Testis (tissue), 2 donors: ENCODE measurements at regions not wholly inside any gene's neighbourhood (a gene's known extent, or its start where the extent isn't known, plus 50 kb on each side); places are given as distances from the start of the nearest gene placed in this dataset.

Source experiments
- DNase-seq: peaks from one replicate; pipeline ENCODE4 v3.0.0-alpha.2; 2019
- H3K27ac ChIP-seq, 2 donors: fragments of 200-600 bp; sonication (generic); one replicate each; pipeline ENCODE4 v1.5.1; 2019
- H3K27me3 ChIP-seq: fragments of 200-600 bp; sonication (generic); one replicate; pipeline ENCODE4 v1.5.1; 2019
- H3K36me3 ChIP-seq: fragments of 200-600 bp; sonication (generic); one replicate; pipeline ENCODE4 v1.5.1; 2017; ENCODE audit warnings: low read depth; ENCODE audit errors: missing control alignments
- H3K4me1 ChIP-seq: fragments of 200-600 bp; sonication (generic); one replicate; pipeline ENCODE4 v1.5.1; 2019
- H3K4me3 ChIP-seq, 2 donors: fragments of 200-600 bp; sonication (generic); one replicate each; pipeline ENCODE4 v1.5.1; 2017 to 2019
- H3K9me3 ChIP-seq: fragments of 200-600 bp; sonication (generic); one replicate; pipeline ENCODE4 v1.5.1; 2017
- CTCF ChIP-seq, 3 experiments: fragments of 450-650 bp in 2 of 3; fragments of 200-600 bp in 1 of 3; sonication (generic) in 1 of 3; IDR thresholded peaks; one replicate each; pipeline ENCODE4 v1.5.1; 2016 to 2019; ENCODE audit warnings: antibody characterized with exemption in 3 of 3, mild to moderate bottlenecking in 2 of 3, moderate library complexity in 1 of 3
- POLR2A ChIP-seq: fragments of 450-650 bp; IDR thresholded peaks from one replicate; pipeline ENCODE4 v1.6.1; 2017; ENCODE audit warnings: antibody characterized with exemption, mild to moderate bottlenecking, moderate library complexity
- WGBS, 2 donors: methylation state at CpG; one replicate each; pipeline ENCODE4 v1.1.5; 2018; 5-methylcytosine and 5-hydroxymethylcytosine counted together
- intact Hi-C: fragments of 100-400 bp; cut with DNase I; formaldehyde crosslinking; loops from one replicate; pipeline ENCODE4 v1.15.1; 2023; ENCODE audit warnings: low total_unique reads

- no peaks in the 10 kb centered on the region for H3K36me3 ChIP-seq
- WGBS, 2 donors: 89 to 95% methylated on average over 1 of the region's 1 CpG
- no peaks in the 10 kb centered on the region for H3K4me1 ChIP-seq
- intact Hi-C loops: no loop called here
- H3K9me3 ChIP-seq: no peaks in the 10 kb centered on the region
- no peak overlapping the region for H3K4me3 ChIP-seq
- DNase-seq: no peak
- no peaks in the 10 kb centered on the region for H3K27me3 ChIP-seq
- H3K27ac ChIP-seq: no peak overlapping the region
- TF ChIP-seq POLR2A: no peak
- TF ChIP-seq CTCF (IDR thresholded peaks at IDR 0.05): no peak
These were observed 472.9 kb upstream of the SEMA6D start for GRCh38 chr15:47244361-47244760.

GRCh38 chr15:47246317-47246716, 471.0 kb upstream of the SEMA6D start:
- intact Hi-C loops: no loop called here
- no peak for TF ChIP-seq CTCF (IDR thresholded peaks at IDR 0.05)
- TF ChIP-seq POLR2A: no peak
- Histone ChIP-seq H3K36me3 (no peaks in the 10 kb centered on the region), H3K27me3 (no peaks in the 10 kb centered on the region), H3K27ac (no peak overlapping the region), H3K4me3 (no peak overlapping the region), H3K4me1 (no peaks in the 10 kb centered on the region), H3K9me3 (no peaks in the 10 kb centered on the region)
- WGBS, 2 donors: 92 to 95% methylated on average over 5 of the region's 5 CpGs
- no peak for DNase-seq

- no peak overlapping the region for H3K4me3 ChIP-seq
- no peak for TF ChIP-seq POLR2A
- TF ChIP-seq CTCF (IDR thresholded peaks at IDR 0.05): no peak
- 84 to 92% methylated on average over 3 of the region's 3 CpGs for WGBS, 2 donors
- intact Hi-C loops: no loop called here
- H3K9me3 ChIP-seq: no peaks in the 10 kb centered on the region
- no peaks in the 10 kb centered on the region for H3K27me3 ChIP-seq
- no peak overlapping the region for H3K27ac ChIP-seq
- no peaks in the 10 kb centered on the region for H3K36me3 ChIP-seq
- no peaks in the 10 kb centered on the region for H3K4me1 ChIP-seq
- DNase-seq: no peak
These were observed 458.8 kb upstream of the SEMA6D start for GRCh38 chr15:47258521-47258920.

- no peak for DNase-seq
- no peaks in the 10 kb centered on the region for H3K27me3 ChIP-seq
- no peak overlapping the region for H3K4me3 ChIP-seq
- no peak overlapping the region for H3K27ac ChIP-seq
- H3K9me3 ChIP-seq: no peaks in the 10 kb centered on the region
- TF ChIP-seq POLR2A (no peak), CTCF (IDR thresholded peaks at IDR 0.05) (no peak)
- 76 to 84% methylated on average over 4 of the region's 4 CpGs for WGBS, 2 donors
- no peaks in the 10 kb centered on the region for H3K4me1 ChIP-seq
- intact Hi-C loops: no loop called here
- no peaks in the 10 kb centered on the region for H3K36me3 ChIP-seq
These were observed 451.6 kb upstream of the SEMA6D start for GRCh38 chr15:47265686-47266085.

- Histone ChIP-seq H3K9me3 (no peaks in the 10 kb centered on the region), H3K27ac (no peak overlapping the region), H3K27me3 (no peaks in the 10 kb centered on the region), H3K36me3 (no peaks in the 10 kb centered on the region), H3K4me3 (no peak overlapping the region), H3K4me1 (no peaks in the 10 kb centered on the region)
- DNase-seq: no peak
- TF ChIP-seq POLR2A: no peak
- no peak for TF ChIP-seq CTCF (IDR thresholded peaks at IDR 0.05)
- 98 to 100% methylated on average over 1 of the region's 1 CpG for WGBS, 2 donors
- intact Hi-C loops: no loop called here
These were observed 450.7 kb upstream of the SEMA6D start for GRCh38 chr15:47266566-47266965.
